GM12878 (cell line): ENCODE measurements at regions not wholly inside any gene's neighbourhood (a gene's known extent, or its start where the extent isn't known, plus 50 kb on each side); places are given as distances from the start of the nearest gene placed in this dataset.

ENCODE experiments used
- CREB1 ChIP-seq: IDR thresholded peaks from 2 replicates; pipeline ENCODE4 v1.6.1; 2012; ENCODE audit warnings: low read depth, mild to moderate bottlenecking, inconsistent platforms
- POLR2A ChIP-seq: IDR thresholded peaks from 2 replicates; pipeline ENCODE4 v1.6.1; 2011; ENCODE audit warnings: low read depth, mild to moderate bottlenecking, low read length
- SREBF2 ChIP-seq: IDR thresholded peaks from 2 replicates; pipeline ENCODE4 v1.6.1; 2012; ENCODE audit warnings: mild to moderate bottlenecking, low read length
- ZNF207 ChIP-seq: fragments of 450-650 bp; IDR thresholded peaks from 2 replicates; pipeline ENCODE4 v1.6.1; 2014; ENCODE audit warnings: antibody characterized with exemption, mild to moderate bottlenecking, borderline replicate concordance
- TF ChIP-seq, protein P1 (sequence below), 3 experiments: IDR thresholded peaks in 2 of 3; conservative IDR thresholded peaks in 1 of 3; 2 replicates each; pipeline ENCODE4 v1.5.1; 2011; ENCODE audit warnings: low read depth in 3 of 3, low read length in 3 of 3, mild to moderate bottlenecking in 3 of 3, control low read depth in 2 of 3, moderate library complexity in 2 of 3, inconsistent platforms in 1 of 3, mixed read lengths in 1 of 3; ENCODE audit not compliant: control insufficient read depth in 2 of 3, insufficient read depth in 1 of 3; ENCODE audit errors: extremely low read depth in 1 of 3

DNA sequence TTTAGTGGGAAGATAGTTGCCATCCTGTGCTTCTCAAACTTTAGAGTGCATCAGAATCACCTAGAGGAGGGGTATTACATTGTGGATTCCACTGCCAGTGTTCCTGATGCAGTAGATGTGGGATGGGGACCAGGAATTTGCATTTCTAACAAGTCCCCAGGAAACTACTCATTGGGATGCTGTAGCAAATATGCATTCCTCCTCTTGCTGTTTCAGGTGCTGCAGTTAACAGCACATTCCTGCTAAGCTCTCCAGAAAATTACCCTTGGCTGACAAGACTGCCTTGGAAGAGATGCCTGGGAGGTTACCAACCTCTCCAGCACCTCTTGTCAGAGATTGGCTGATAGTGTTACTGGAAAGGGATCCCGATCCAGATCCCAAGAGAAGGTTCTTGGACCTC is 270.5 kb downstream of the OSTF1 start:
- TF ChIP-seq, protein P1, sequence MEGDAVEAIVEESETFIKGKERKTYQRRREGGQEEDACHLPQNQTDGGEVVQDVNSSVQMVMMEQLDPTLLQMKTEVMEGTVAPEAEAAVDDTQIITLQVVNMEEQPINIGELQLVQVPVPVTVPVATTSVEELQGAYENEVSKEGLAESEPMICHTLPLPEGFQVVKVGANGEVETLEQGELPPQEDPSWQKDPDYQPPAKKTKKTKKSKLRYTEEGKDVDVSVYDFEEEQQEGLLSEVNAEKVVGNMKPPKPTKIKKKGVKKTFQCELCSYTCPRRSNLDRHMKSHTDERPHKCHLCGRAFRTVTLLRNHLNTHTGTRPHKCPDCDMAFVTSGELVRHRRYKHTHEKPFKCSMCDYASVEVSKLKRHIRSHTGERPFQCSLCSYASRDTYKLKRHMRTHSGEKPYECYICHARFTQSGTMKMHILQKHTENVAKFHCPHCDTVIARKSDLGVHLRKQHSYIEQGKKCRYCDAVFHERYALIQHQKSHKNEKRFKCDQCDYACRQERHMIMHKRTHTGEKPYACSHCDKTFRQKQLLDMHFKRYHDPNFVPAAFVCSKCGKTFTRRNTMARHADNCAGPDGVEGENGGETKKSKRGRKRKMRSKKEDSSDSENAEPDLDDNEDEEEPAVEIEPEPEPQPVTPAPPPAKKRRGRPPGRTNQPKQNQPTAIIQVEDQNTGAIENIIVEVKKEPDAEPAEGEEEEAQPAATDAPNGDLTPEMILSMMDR (IDR thresholded peaks at IDR 0.05 in 2 of 3, conservative IDR thresholded peaks at IDR 0.05 in 1 of 3; ENCODE audit: control insufficient read depth in 2 of 3, extremely low read depth in 1 of 3, insufficient read depth in 1 of 3, low read depth in 3 of 3, low read length in 3 of 3): no peak
- TF ChIP-seq CREB1 (no peak), SREBF2 (no peak), POLR2A (no peak), ZNF207 (no peak)
